Tibial nerve (tissue), 4 donors: ENCODE measurements at regions not wholly inside any gene's neighbourhood (a gene's known extent, or its start where the extent isn't known, plus 50 kb on each side); places are given as distances from the start of the nearest gene placed in this dataset.

Experiments
- EP300 ChIP-seq, 2 donors: sonication (generic); formaldehyde crosslinking; IDR thresholded peaks; one replicate each; pipeline ENCODE4 v1.6.1; 2017; ENCODE audit warnings: antibody characterized with exemption in 2 of 2, mild to moderate bottlenecking in 1 of 2
- POLR2A ChIP-seq, 2 donors: fragments of 450-650 bp; IDR thresholded peaks; one replicate each; pipeline ENCODE4 v1.6.1; 2017; ENCODE audit warnings: antibody characterized with exemption in 2 of 2, mild to moderate bottlenecking in 2 of 2, moderate library complexity in 2 of 2
- TF ChIP-seq, protein P1 (sequence below), 5 experiments: fragments of 200-600 bp in 3 of 5; fragments of 450-650 bp in 2 of 5; sonication (generic) in 3 of 5; IDR thresholded peaks; one replicate each; pipeline ENCODE4 v1.5.1; 2016 to 2019; ENCODE audit warnings: antibody characterized with exemption in 5 of 5, mild to moderate bottlenecking in 3 of 5, moderate library complexity in 2 of 5

- TF ChIP-seq, protein P1, sequence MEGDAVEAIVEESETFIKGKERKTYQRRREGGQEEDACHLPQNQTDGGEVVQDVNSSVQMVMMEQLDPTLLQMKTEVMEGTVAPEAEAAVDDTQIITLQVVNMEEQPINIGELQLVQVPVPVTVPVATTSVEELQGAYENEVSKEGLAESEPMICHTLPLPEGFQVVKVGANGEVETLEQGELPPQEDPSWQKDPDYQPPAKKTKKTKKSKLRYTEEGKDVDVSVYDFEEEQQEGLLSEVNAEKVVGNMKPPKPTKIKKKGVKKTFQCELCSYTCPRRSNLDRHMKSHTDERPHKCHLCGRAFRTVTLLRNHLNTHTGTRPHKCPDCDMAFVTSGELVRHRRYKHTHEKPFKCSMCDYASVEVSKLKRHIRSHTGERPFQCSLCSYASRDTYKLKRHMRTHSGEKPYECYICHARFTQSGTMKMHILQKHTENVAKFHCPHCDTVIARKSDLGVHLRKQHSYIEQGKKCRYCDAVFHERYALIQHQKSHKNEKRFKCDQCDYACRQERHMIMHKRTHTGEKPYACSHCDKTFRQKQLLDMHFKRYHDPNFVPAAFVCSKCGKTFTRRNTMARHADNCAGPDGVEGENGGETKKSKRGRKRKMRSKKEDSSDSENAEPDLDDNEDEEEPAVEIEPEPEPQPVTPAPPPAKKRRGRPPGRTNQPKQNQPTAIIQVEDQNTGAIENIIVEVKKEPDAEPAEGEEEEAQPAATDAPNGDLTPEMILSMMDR (IDR thresholded peaks at IDR 0.05) = no peak
- TF ChIP-seq POLR2A (IDR thresholded peaks at IDR 0.05) (no peak), EP300 (IDR thresholded peaks at IDR 0.05) (no peak)
These were observed 137.7 kb upstream of the PTBP2 start for GRCh38 chr1:96583903-96584302.
